ENCODE measurements at regions not wholly inside any gene's neighbourhood (a gene's known extent, or its start where the extent isn't known, plus 50 kb on each side); places are given as distances from the start of the nearest gene placed in this dataset.

DNA sequence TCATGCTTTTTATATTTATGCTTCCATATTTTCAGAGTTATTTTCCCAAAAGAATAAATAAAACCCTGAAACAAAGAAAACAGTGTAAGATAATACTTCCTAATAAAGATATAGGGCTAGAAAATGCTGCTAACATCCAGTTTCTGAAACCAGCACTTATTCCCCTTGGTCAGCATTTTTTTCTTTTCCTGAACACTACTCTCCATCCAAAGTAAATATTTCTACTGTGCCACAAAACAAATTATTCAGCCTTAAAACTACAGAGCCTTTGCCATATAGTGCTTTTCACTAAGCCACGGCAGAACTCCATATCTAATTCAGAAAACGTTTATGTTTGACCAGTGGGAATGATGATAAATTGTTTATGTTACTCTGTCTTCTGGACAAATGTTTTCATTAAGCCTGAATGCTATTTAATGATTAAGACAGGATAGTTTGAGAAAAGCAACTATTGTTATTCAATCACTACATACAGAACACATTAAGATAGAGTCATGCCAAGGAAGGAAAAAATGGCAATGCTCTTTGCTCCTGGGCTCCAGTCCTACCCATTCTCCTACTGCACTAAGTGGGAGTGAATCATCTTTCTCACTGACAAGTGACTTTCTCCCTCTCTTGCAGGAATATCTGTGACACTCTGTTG lies 723.9 kb downstream of the FAT4 start:
- no peak for DNase-seq (ENCODE audit: low read depth)
- TF ChIP-seq, protein P1, sequence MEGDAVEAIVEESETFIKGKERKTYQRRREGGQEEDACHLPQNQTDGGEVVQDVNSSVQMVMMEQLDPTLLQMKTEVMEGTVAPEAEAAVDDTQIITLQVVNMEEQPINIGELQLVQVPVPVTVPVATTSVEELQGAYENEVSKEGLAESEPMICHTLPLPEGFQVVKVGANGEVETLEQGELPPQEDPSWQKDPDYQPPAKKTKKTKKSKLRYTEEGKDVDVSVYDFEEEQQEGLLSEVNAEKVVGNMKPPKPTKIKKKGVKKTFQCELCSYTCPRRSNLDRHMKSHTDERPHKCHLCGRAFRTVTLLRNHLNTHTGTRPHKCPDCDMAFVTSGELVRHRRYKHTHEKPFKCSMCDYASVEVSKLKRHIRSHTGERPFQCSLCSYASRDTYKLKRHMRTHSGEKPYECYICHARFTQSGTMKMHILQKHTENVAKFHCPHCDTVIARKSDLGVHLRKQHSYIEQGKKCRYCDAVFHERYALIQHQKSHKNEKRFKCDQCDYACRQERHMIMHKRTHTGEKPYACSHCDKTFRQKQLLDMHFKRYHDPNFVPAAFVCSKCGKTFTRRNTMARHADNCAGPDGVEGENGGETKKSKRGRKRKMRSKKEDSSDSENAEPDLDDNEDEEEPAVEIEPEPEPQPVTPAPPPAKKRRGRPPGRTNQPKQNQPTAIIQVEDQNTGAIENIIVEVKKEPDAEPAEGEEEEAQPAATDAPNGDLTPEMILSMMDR (conservative IDR thresholded peaks at IDR 0.05; ENCODE audit: control insufficient read depth, insufficient read depth, low read depth, low read length) = no peak
- no peak overlapping the region for H3K4me3 ChIP-seq (ENCODE audit: control insufficient read depth, low read depth, low read length)

DNA sequence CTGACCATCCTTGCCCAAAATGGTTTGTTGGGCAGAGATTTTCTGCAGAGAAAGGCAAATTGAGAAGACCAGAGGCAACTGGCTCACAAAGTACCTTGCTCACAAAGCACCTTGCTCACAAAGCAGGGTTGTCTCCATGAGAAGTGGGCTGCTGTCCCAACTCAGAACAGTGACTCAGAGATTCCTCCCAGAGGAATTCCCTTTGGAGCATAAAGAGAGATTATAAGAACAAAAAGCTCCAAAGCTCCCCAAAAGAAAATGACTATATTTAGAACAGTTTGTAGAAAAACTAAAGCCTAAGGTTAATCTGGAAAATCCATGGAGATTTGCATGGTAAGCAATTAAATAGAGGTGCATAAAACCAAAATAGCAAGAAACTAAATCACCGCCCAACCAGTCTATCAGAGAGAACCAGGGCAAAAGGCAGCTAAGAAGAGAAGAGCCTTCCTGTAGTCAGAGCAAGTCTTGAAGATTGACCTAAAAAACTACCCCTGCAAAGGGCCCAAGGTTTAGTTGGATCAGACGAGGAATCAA lies 731.4 kb downstream of the FAT4 start:
- TF ChIP-seq, protein P1 (conservative IDR thresholded peaks at IDR 0.05; ENCODE audit: control insufficient read depth, insufficient read depth, low read depth, low read length) = no peak
- peak; percentile 13 for DNase-seq (ENCODE audit: low read depth)
- H3K4me3 ChIP-seq (ENCODE audit: control insufficient read depth, low read depth, low read length) = no peak overlapping the region

DNA sequence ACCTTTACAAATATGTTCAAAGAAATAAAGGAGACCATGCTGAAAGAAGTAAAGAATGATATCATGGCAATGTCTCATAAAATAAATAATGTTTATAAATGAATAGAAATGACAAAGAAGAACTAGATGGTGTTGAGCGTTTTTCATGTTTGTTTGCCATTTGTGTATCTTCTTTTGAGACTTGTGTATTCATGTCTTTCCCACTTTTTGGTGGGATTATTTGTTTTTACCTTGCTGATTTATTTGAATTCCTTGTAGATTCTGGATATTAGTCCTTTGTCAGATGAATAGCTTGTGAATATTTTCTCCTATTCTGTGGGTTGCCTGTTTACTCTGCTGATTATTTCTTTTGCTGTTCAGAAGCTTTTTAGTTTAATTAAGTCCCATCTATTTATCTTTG lies 732.4 kb downstream of the FAT4 start:
- DNase-seq (ENCODE audit: low read depth) = no peak
- TF ChIP-seq, protein P1 (conservative IDR thresholded peaks at IDR 0.05; ENCODE audit: control insufficient read depth, insufficient read depth, low read depth, low read length) = no peak
- H3K4me3 ChIP-seq (ENCODE audit: control insufficient read depth, low read depth, low read length) = no peak overlapping the region

DNA sequence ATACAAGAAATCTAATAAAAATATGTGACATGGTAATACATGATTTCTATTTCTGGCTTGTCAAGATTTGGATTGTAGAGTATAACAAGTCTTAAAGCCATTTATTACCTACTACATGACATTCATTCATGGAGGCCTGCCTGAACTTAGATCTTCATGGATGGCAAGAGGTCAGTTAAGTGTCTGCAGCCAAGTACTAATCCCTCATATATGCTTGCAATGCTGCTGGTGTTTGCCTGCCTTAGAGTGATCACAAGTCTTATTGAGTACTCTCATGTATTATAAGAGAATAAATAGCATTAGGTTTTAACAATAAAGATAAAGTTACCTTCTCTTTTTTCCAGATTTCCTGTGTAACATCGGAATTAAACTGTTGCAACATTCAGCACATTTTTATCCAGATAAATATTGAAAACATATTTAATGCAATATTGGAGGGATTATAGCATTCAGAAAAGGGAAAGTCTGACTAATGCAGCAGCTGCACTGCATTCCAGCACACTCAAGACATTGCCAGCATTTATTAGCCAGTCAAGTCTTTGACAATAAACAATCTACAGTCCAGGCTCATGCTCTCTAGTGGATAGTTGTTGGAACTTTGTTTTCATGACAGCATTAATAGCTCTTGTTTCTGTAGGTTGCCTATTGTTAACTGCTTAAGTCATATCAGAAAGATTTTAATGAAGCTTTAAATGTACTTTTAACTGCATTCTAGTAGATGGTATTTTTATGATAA lies 737.1 kb downstream of the FAT4 start:
- DNase-seq (ENCODE audit: low read depth) = peak; percentile 79
- TF ChIP-seq, protein P1 (conservative IDR thresholded peaks at IDR 0.05; ENCODE audit: control insufficient read depth, insufficient read depth, low read depth, low read length) = peak; percentile 35
- H3K4me3 ChIP-seq (ENCODE audit: control insufficient read depth, low read depth, low read length) = no peak overlapping the region

DNA sequence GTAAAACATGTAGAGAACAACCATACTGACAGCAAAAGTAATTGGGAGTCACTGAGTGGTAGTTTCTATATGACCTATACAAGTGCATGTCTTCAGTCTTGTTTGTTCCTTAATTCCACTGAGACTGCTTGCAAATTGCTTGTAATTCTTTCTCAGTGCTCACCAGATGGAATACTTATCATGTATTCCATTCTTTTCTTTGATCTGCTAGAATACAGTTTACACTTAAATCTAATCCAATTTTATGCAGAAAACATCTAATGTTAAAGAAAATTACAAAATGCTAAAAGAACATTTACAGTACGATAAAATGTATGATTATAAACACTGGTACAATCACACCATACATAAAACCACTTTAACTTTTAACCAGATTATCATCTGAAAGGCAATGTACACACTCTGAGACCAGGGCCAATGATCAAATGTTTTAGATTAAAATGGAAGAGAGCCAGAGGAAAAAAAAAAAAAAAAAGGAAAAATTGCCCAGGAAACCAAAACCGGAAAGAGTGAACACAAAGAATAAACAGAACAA lies 741.4 kb downstream of the FAT4 start:
- TF ChIP-seq, protein P1 (conservative IDR thresholded peaks at IDR 0.05; ENCODE audit: control insufficient read depth, insufficient read depth, low read depth, low read length) = no peak
- no peak overlapping the region for H3K4me3 ChIP-seq (ENCODE audit: control insufficient read depth, low read depth, low read length)
- no peak for DNase-seq (ENCODE audit: low read depth)

DNA sequence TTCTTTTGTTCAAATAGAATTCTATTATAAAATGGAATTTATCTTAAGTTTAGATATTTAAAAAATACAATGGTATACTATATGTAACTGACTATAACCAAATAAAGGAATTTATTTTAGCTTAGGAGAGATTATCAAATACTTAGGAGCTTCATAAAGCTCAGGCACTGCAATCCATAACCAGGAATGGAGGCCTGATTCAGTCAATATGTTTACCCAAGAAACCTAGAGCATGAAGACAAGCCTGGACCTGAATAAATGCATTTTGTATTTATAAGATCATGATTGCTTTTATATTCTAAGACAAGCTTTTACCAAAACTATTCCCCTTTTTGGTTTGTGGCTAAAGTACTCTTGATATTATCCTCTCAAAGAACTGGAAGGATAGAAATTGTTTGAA lies 742.6 kb downstream of the FAT4 start:
- DNase-seq (ENCODE audit: low read depth) = no peak
- no peak overlapping the region for H3K4me3 ChIP-seq (ENCODE audit: control insufficient read depth, low read depth, low read length)
- TF ChIP-seq, protein P1 (conservative IDR thresholded peaks at IDR 0.05; ENCODE audit: control insufficient read depth, insufficient read depth, low read depth, low read length) = no peak
